ENCODE measurements at regions not wholly inside any gene's neighbourhood (a gene's known extent, or its start where the extent isn't known, plus 50 kb on each side); places are given as distances from the start of the nearest gene placed in this dataset.
A peak's percentile ranks its signal among the peaks of the same experiment; 100 is the strongest.
"Not testable (repeated sequence)": the region's sequence is repeated elsewhere in the genome, so short reads cannot be mapped to it uniquely, and the experiment has no call there.

DNA sequence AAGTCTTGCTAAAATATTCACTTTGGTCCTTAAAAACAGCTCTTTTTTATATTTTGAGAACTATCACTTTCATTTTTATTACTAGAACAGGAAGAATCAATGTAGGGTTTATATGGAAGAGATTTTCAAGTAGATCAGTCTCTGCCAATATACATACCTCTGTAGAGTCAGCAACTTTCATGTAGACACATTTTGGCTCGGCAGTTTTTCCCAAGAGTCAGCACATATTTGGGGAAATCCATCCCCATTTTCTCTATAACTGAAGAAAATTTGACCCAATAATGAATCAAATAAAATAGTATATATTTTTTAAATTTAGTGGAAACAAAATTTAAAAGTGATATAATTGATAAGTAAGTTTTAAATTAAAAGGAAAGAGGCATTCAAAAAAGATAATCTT is 329.8 kb upstream of the TFPI start:
- DNase-seq (ENCODE audit: low read depth), result no peak
- TF ChIP-seq, protein P1, sequence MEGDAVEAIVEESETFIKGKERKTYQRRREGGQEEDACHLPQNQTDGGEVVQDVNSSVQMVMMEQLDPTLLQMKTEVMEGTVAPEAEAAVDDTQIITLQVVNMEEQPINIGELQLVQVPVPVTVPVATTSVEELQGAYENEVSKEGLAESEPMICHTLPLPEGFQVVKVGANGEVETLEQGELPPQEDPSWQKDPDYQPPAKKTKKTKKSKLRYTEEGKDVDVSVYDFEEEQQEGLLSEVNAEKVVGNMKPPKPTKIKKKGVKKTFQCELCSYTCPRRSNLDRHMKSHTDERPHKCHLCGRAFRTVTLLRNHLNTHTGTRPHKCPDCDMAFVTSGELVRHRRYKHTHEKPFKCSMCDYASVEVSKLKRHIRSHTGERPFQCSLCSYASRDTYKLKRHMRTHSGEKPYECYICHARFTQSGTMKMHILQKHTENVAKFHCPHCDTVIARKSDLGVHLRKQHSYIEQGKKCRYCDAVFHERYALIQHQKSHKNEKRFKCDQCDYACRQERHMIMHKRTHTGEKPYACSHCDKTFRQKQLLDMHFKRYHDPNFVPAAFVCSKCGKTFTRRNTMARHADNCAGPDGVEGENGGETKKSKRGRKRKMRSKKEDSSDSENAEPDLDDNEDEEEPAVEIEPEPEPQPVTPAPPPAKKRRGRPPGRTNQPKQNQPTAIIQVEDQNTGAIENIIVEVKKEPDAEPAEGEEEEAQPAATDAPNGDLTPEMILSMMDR (IDR thresholded peaks at IDR 0.05; ENCODE audit: insufficient read depth, low read depth, low read length, missing control alignments), result no peak
- H3K4me3 ChIP-seq (ENCODE audit: low read length), result no peak overlapping the region

DNA sequence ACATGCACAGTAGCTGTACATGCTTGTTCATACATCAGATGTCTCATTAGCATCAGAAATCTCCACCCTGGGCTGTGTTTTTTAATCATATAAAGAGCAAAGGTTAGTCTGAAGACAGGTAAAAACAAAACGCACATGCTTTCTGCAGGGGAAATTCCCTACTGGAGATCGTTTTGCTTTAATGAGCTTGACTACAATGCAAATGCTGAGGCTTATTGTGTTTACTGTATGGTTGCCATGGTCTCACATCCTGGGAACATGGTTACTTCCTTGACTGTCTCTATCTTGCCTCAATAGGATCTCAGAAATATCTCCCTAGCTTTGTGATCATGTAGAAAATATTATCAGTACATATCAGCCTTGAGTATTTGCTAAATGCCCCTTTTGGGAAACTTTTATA is 336.5 kb upstream of the TFPI start:
- TF ChIP-seq, protein P1 (IDR thresholded peaks at IDR 0.05; ENCODE audit: insufficient read depth, low read depth, low read length, missing control alignments), result no peak

DNA sequence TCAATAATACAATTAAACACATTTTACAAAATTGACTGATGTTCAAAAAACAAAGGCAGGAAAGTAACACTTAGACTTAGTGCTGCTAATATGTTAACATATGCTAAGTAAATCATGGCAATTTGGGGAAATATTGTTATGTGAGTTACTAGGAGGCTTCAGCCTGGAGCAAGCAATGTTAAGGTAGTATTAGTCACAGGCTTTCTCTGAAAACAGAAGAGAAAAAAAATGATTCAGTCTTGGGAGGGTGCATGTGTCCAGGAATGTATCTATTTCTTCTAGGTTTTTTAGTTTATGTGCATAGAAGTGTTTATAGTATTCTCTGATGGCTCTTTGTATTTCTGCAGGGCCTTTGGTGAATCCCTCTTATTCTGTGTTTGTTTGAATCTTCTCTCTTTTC is 345.8 kb upstream of the TFPI start:
- no peak overlapping the region for H3K4me3 ChIP-seq (ENCODE audit: low read length)
- peak; percentile 34 for DNase-seq (ENCODE audit: low read depth)
- TF ChIP-seq, protein P1 (IDR thresholded peaks at IDR 0.05; ENCODE audit: insufficient read depth, low read depth, low read length, missing control alignments), result no peak

More for the DNA sequence above, 336.5 kb upstream of the TFPI start:
- H3K4me3 ChIP-seq (ENCODE audit: low read length), result no peak overlapping the region
- DNase-seq (ENCODE audit: low read depth), result peak; percentile 18

DNA sequence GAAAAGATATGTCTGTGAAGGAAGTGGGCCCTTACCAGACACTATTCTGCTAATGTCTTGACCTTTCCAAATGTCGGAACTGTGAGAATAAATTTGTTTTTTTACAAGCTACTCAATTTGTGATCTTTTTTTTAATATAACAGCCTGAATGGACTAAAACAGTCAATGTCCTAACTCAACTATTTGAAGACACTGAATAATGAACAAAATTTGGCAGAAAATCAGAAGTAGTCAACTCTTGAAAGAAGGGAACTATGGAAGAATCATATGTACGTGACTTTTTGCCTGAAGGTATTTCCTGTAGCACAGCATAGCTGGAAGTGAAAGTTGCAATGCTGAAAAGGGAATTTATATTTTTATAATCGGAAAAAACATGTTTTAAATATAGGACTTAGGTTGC is 351.8 kb upstream of the TFPI start:
- no peak for DNase-seq (ENCODE audit: low read depth)
- TF ChIP-seq, protein P1 (IDR thresholded peaks at IDR 0.05; ENCODE audit: insufficient read depth, low read depth, low read length, missing control alignments), result no peak
- H3K4me3 ChIP-seq (ENCODE audit: low read length), result no peak overlapping the region

DNA sequence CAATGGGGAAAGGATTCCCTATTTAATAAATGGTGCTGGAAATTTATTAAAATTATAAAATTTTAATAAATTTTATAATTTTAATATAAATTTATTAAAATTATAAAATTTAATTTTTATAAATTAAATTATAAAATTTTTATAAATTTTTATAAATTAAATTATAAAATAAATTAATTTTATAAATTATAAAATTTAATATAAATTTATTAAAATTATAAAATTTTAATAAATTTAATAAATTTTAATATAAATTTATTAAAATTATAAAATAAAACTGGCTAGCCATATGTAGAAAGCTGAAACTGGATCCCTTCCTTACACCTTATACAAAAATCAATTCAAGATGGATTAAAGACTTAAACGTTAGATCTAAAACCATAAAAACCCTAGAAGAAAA is 356.7 kb upstream of the TFPI start:
- not testable (repeated sequence) for DNase-seq (ENCODE audit: low read depth); H3K4me3 ChIP-seq (ENCODE audit: low read length)

DNA sequence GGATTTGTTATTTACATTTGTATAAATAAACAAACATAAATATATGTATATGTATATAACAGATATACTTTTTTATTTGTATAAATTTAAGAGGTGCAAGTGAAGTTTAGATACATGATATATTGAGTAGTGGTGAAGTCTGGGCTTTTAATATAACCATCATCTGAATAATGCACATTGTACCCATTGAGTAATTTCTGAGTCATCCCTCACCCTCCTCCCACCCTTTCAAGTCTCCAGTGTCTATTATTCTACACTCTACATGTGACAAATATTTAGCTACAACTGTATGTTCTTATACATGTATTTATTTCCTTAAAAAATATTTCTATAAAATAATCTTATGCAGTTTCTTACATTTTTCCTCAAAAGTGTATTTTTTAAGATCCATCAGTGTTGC is 358.7 kb upstream of the TFPI start:
- H3K4me3 ChIP-seq (ENCODE audit: low read length), result no peak overlapping the region
- TF ChIP-seq, protein P1 (IDR thresholded peaks at IDR 0.05; ENCODE audit: insufficient read depth, low read depth, low read length, missing control alignments), result no peak
- DNase-seq (ENCODE audit: low read depth), result peak; percentile 50

DNA sequence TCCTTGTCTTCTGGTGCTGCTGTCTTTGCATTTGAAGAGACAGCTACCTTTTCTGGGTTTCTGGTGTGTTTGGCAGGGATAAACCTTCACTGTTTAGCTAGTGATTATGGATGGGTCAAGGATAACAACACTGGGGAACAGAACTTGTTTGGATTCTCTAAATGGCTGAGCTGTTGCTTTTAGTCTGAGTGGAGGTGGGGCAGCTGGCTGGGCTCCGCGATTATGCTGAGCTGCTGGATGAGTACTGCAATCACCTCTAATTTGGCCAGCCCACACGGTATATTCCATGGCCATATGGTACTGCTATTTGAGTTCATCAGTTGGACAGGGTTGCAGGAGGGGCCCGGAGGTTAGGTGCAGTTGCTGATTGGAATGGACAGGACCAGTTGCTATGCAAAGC is 361.6 kb upstream of the TFPI start:
- DNase-seq (ENCODE audit: low read depth), result no peak
- TF ChIP-seq, protein P1 (IDR thresholded peaks at IDR 0.05; ENCODE audit: insufficient read depth, low read depth, low read length, missing control alignments), result no peak
- no peak overlapping the region for H3K4me3 ChIP-seq (ENCODE audit: low read length)

DNA sequence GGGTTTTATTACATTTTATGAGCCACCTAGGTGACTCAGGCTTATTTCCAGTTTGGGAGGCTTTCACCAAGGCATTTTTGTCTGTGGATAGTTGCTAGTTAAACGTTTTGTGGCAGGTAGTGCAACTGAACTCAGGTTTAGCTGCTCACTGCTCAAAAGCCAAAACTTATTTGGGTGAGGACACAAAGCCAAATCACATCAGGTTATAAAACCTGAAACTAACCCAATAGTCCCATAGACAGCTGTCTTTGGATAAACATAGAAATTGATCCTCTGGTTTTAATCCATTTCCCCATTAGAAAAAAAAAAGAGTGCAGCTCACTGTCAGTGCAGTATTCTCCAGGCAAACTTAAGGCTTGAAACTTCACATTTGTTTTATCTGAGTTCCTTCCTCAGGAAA is 362.6 kb upstream of the TFPI start:
- TF ChIP-seq, protein P1 (IDR thresholded peaks at IDR 0.05; ENCODE audit: insufficient read depth, low read depth, low read length, missing control alignments), result no peak
- H3K4me3 ChIP-seq (ENCODE audit: low read length), result no peak overlapping the region
- no peak for DNase-seq (ENCODE audit: low read depth)
